ENCODE measurements at regions not wholly inside any gene's neighbourhood (a gene's known extent, or its start where the extent isn't known, plus 50 kb on each side); places are given as distances from the start of the nearest gene placed in this dataset.

DNA sequence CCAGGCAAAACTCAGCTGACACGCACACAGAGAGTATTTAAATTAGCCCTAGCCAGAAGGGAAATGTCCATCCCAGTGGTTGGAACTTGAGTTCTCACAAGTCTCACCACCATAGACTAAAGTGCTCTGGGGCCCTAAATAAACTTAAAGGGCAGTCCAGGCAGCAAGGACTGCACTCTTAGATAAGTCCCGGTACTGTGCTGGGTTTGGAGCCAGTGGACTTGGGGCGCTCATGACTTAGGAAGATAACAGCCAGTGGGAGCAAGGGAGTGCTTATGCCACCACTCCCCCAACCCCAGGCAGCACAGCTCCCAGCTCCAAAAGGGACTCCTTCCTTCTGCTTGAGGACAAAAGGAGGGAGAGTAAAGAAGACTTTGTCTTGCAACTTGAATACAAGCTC is 319.5 kb upstream of the GPR149 start:
- no peaks in the 10 kb centered on the region for H3K79me2 ChIP-seq (ENCODE audit: insufficient read depth, low read length)
- H3K27ac ChIP-seq (ENCODE audit: low read depth, low read length, poor library complexity, severe bottlenecking), result no peak overlapping the region
- no peaks in the 10 kb centered on the region for H3K36me3 ChIP-seq (ENCODE audit: insufficient read depth, low read length)
- no peak overlapping the region for H3K4me3 ChIP-seq (ENCODE audit: low read depth, low read length, poor library complexity, severe bottlenecking)
- no peaks in the 10 kb centered on the region for H3K9me2 ChIP-seq (ENCODE audit: low read depth, low read length)
- no peaks in the 10 kb centered on the region for H3K9me3 ChIP-seq (ENCODE audit: low read length)
- H3K4me2 ChIP-seq (ENCODE audit: low read length), result no peak overlapping the region
- H3K4me1 ChIP-seq (ENCODE audit: insufficient read depth, low read length, severe bottlenecking), result no peaks in the 10 kb centered on the region
- no peaks in the 10 kb centered on the region for H4K20me1 ChIP-seq (ENCODE audit: insufficient read depth, low read length)
- no peak overlapping the region for H2AFZ ChIP-seq (ENCODE audit: low read length)
- TF ChIP-seq, protein P1, sequence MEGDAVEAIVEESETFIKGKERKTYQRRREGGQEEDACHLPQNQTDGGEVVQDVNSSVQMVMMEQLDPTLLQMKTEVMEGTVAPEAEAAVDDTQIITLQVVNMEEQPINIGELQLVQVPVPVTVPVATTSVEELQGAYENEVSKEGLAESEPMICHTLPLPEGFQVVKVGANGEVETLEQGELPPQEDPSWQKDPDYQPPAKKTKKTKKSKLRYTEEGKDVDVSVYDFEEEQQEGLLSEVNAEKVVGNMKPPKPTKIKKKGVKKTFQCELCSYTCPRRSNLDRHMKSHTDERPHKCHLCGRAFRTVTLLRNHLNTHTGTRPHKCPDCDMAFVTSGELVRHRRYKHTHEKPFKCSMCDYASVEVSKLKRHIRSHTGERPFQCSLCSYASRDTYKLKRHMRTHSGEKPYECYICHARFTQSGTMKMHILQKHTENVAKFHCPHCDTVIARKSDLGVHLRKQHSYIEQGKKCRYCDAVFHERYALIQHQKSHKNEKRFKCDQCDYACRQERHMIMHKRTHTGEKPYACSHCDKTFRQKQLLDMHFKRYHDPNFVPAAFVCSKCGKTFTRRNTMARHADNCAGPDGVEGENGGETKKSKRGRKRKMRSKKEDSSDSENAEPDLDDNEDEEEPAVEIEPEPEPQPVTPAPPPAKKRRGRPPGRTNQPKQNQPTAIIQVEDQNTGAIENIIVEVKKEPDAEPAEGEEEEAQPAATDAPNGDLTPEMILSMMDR (IDR thresholded peaks at IDR 0.05; ENCODE audit: low read length), result no peak
- TF ChIP-seq EZH2 (IDR thresholded peaks at IDR 0.05; ENCODE audit: borderline replicate concordance, low read length), result no peak
- H3K27me3 ChIP-seq (ENCODE audit: insufficient read depth, low read length), result no peaks in the 10 kb centered on the region
- no peaks in the 10 kb centered on the region for H3F3A ChIP-seq (ENCODE audit: insufficient read depth, low read length)
- no peak overlapping the region for H3K9ac ChIP-seq (ENCODE audit: low read length)

DNA sequence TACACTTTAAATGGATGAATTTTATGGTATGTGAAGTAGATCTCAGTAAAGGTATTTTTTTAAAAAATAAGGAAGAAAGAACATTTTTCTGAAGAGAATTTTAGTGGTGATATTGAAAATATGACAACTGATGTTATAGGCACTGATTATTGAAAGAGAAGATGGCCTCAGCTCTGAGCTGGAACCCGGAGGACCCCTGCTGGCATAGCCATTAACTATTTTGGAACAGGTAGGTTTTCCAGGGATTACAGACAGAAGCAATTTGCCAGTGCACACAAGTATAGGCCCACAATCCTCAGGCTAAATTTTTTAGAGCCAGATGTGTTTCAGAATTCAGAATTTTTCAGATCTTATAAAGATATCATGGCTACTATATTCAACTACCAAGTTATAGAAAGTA is 315.9 kb upstream of the GPR149 start:
- H3K4me3 ChIP-seq (ENCODE audit: low read depth, low read length, poor library complexity, severe bottlenecking), result no peak overlapping the region
- H3K4me2 ChIP-seq (ENCODE audit: low read length), result no peak overlapping the region
- H2AFZ ChIP-seq (ENCODE audit: low read length), result no peak overlapping the region
- H4K20me1 ChIP-seq (ENCODE audit: insufficient read depth, low read length), result no peaks in the 10 kb centered on the region
- TF ChIP-seq, protein P1 (IDR thresholded peaks at IDR 0.05; ENCODE audit: low read length), result peak; percentile 36; the same call in 1 of the 2 replicates
- TF ChIP-seq EZH2 (IDR thresholded peaks at IDR 0.05; ENCODE audit: borderline replicate concordance, low read length), result no peak
- no peaks in the 10 kb centered on the region for H3K27me3 ChIP-seq (ENCODE audit: insufficient read depth, low read length)
- no peaks in the 10 kb centered on the region for H3K79me2 ChIP-seq (ENCODE audit: insufficient read depth, low read length)
- no peak overlapping the region for H3K9ac ChIP-seq (ENCODE audit: low read length)
- no peaks in the 10 kb centered on the region for H3K9me2 ChIP-seq (ENCODE audit: low read depth, low read length)
- no peak overlapping the region for H3K27ac ChIP-seq (ENCODE audit: low read depth, low read length, poor library complexity, severe bottlenecking)
- H3K36me3 ChIP-seq (ENCODE audit: insufficient read depth, low read length), result no peaks in the 10 kb centered on the region
- H3K4me1 ChIP-seq (ENCODE audit: insufficient read depth, low read length, severe bottlenecking), result no peaks in the 10 kb centered on the region
- H3F3A ChIP-seq (ENCODE audit: insufficient read depth, low read length), result no peaks in the 10 kb centered on the region
- peaks cover 4% of the 10 kb centered on the region; the same call in 1 of the 2 replicates for H3K9me3 ChIP-seq (ENCODE audit: low read length)

DNA sequence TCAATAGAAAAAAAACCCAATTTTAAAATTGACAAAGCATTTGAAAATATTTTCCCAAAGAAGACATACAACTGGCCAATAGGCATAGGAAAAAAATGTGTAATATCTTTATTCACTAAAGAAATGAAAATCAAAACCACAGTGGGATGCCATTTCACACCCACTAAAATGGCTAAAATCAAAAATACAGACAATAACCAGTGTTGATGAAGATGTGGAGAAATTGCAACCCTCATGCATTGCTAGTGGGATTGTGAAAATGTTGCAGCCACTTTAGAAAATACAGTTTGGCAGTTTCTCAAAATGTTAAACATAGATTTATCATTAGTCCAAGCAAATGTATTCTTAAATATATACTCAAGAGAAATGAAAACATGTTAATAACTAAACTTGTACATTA is 315.1 kb upstream of the GPR149 start:
- no peaks in the 10 kb centered on the region for H3K9me2 ChIP-seq (ENCODE audit: low read depth, low read length)
- no peaks in the 10 kb centered on the region for H3K4me1 ChIP-seq (ENCODE audit: insufficient read depth, low read length, severe bottlenecking)
- H2AFZ ChIP-seq (ENCODE audit: low read length), result no peak overlapping the region
- H3K4me2 ChIP-seq (ENCODE audit: low read length), result no peak overlapping the region
- H3K4me3 ChIP-seq (ENCODE audit: low read depth, low read length, poor library complexity, severe bottlenecking), result no peak overlapping the region
- no peaks in the 10 kb centered on the region for H3K27me3 ChIP-seq (ENCODE audit: insufficient read depth, low read length)
- H3K79me2 ChIP-seq (ENCODE audit: insufficient read depth, low read length), result no peaks in the 10 kb centered on the region
- no peaks in the 10 kb centered on the region for H3F3A ChIP-seq (ENCODE audit: insufficient read depth, low read length)
- H3K27ac ChIP-seq (ENCODE audit: low read depth, low read length, poor library complexity, severe bottlenecking), result no peak overlapping the region
- H3K36me3 ChIP-seq (ENCODE audit: insufficient read depth, low read length), result no peaks in the 10 kb centered on the region
- no peak overlapping the region for H3K9ac ChIP-seq (ENCODE audit: low read length)
- no peaks in the 10 kb centered on the region for H4K20me1 ChIP-seq (ENCODE audit: insufficient read depth, low read length)
- peaks cover 4% of the 10 kb centered on the region; the same call in 1 of the 2 replicates for H3K9me3 ChIP-seq (ENCODE audit: low read length)
- TF ChIP-seq EZH2 (IDR thresholded peaks at IDR 0.05; ENCODE audit: borderline replicate concordance, low read length), result no peak

DNA sequence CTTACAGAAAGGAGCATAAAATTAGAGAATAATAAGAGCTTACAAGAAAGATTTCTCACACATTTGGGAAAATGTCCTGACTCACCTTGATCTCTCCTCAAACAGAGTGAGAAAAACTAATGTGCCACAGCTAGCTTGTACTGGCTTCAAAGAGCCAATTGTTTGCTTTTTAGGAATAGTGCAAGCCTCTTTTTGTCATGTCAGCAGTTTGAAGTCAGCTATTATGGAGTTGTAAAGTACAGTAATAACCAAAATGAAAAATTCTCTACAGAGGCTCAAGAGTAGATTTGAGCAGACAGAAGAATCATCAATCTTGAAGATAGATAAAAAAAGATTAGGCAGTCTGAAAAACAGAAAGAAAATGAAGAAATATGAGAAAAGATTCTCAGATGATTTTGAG is 313.4 kb upstream of the GPR149 start:
- Histone ChIP-seq H2AFZ (ENCODE audit: low read length) (no peak overlapping the region), H3K27ac (ENCODE audit: low read depth, low read length, poor library complexity, severe bottlenecking) (no peak overlapping the region), H3K36me3 (ENCODE audit: insufficient read depth, low read length) (no peaks in the 10 kb centered on the region), H3F3A (ENCODE audit: insufficient read depth, low read length) (no peaks in the 10 kb centered on the region), H3K4me3 (ENCODE audit: low read depth, low read length, poor library complexity, severe bottlenecking) (no peak overlapping the region), H3K9me2 (ENCODE audit: low read depth, low read length) (no peaks in the 10 kb centered on the region), H3K4me1 (ENCODE audit: insufficient read depth, low read length, severe bottlenecking) (no peaks in the 10 kb centered on the region), H3K27me3 (ENCODE audit: insufficient read depth, low read length) (no peaks in the 10 kb centered on the region), H3K4me2 (ENCODE audit: low read length) (no peak overlapping the region), H4K20me1 (ENCODE audit: insufficient read depth, low read length) (no peaks in the 10 kb centered on the region), H3K79me2 (ENCODE audit: insufficient read depth, low read length) (no peaks in the 10 kb centered on the region), H3K9me3 (ENCODE audit: low read length) (peaks cover 4% of the 10 kb centered on the region; the same call in 1 of the 2 replicates), H3K9ac (ENCODE audit: low read length) (no peak overlapping the region)
- TF ChIP-seq, protein P1 (IDR thresholded peaks at IDR 0.05; ENCODE audit: low read length), result no peak
- no peak for TF ChIP-seq EZH2 (IDR thresholded peaks at IDR 0.05; ENCODE audit: borderline replicate concordance, low read length)

All from OCI-LY1 (cell line).